Ishikawa (cell line): ENCODE measurements at regions not wholly inside any gene's neighbourhood (a gene's known extent, or its start where the extent isn't known, plus 50 kb on each side); places are given as distances from the start of the nearest gene placed in this dataset.

ENCODE experiments used
- CEBPB ChIP-seq: IDR thresholded peaks from 2 replicates; pipeline ENCODE4 v1.6.1; 2012
- CREB1 ChIP-seq: IDR thresholded peaks from 2 replicates; pipeline ENCODE4 v1.6.1; 2012; ENCODE audit warnings: low read depth
- EGR1 ChIP-seq: IDR thresholded peaks from 2 replicates; pipeline ENCODE4 v1.6.1; 2012
- EP300 ChIP-seq: IDR thresholded peaks from 2 replicates; pipeline ENCODE4 v1.6.1; 2012; ENCODE audit warnings: borderline replicate concordance
- FOXM1 ChIP-seq: IDR thresholded peaks from 2 replicates; pipeline ENCODE4 v1.6.1; 2012; ENCODE audit warnings: low read depth, borderline replicate concordance
- MAX ChIP-seq: IDR thresholded peaks from 2 replicates; pipeline ENCODE4 v1.6.1; 2012
- NFIC ChIP-seq: IDR thresholded peaks from 2 replicates; pipeline ENCODE4 v1.6.1; 2012
- RAD21 ChIP-seq: IDR thresholded peaks from 2 replicates; pipeline ENCODE4 v1.6.1; 2012; ENCODE audit warnings: low read depth
- REST ChIP-seq: IDR thresholded peaks from 2 replicates; pipeline ENCODE4 v1.6.1; 2012; ENCODE audit warnings: low read depth, mild to moderate bottlenecking
- TAF1 ChIP-seq: IDR thresholded peaks from 2 replicates; pipeline ENCODE4 v1.6.1; 2012; ENCODE audit warnings: low read depth, mild to moderate bottlenecking
- TCF12 ChIP-seq: IDR thresholded peaks from 2 replicates; pipeline ENCODE4 v1.6.1; 2012; ENCODE audit warnings: low read depth
- TEAD4 ChIP-seq: IDR thresholded peaks from 2 replicates; pipeline ENCODE4 v1.6.1; 2012
- USF1 ChIP-seq: IDR thresholded peaks from 2 replicates; pipeline ENCODE4 v1.6.1; 2012
- YY1 ChIP-seq: IDR thresholded peaks from 2 replicates; pipeline ENCODE4 v1.6.1; 2012; ENCODE audit warnings: low read depth
- ZBTB7A ChIP-seq: IDR thresholded peaks from 2 replicates; pipeline ENCODE4 v1.6.1; 2012; ENCODE audit warnings: low read depth

GRCh38 chr4:159484864-159485263 lies 382.0 kb downstream of the RAPGEF2 start:
- TF ChIP-seq FOXM1 (no peak), YY1 (no peak), NFIC (no peak), CREB1 (no peak), TAF1 (no peak), RAD21 (no peak), TCF12 (no peak), ZBTB7A (no peak), EP300 (no peak), CEBPB (no peak), EGR1 (no peak), REST (no peak), MAX (no peak), TEAD4 (no peak)

GRCh38 chr4:159487284-159487747 lies 384.4 kb downstream of the RAPGEF2 start:
- no peak for TF ChIP-seq CREB1
- TF ChIP-seq RAD21 = peak; percentile 98
- TF ChIP-seq MAX = peak; percentile 44
- TF ChIP-seq TCF12 = no peak
- TF ChIP-seq EGR1 = no peak
- no peak for TF ChIP-seq CEBPB
- no peak for TF ChIP-seq TAF1
- TF ChIP-seq TEAD4 = no peak
- no peak for TF ChIP-seq ZBTB7A
- TF ChIP-seq EP300 = 0 out of 2 replicates have a peak, but pooled peaks have one; percentile 17
- TF ChIP-seq USF1 = no peak
- TF ChIP-seq FOXM1 = no peak

GRCh38 chr4:159489646-159490045 lies 386.8 kb downstream of the RAPGEF2 start:
- TF ChIP-seq USF1 (no peak), TAF1 (no peak)

- no peak for TF ChIP-seq TAF1
- no peak for TF ChIP-seq FOXM1
- TF ChIP-seq RAD21 = no peak
- no peak for TF ChIP-seq TEAD4
- TF ChIP-seq EP300 = no peak
- no peak for TF ChIP-seq USF1
- TF ChIP-seq ZBTB7A = no peak
- TF ChIP-seq MAX = no peak
- TF ChIP-seq EGR1 = no peak
- no peak for TF ChIP-seq YY1
- TF ChIP-seq CREB1 = no peak
- TF ChIP-seq TCF12 = no peak
Measured at GRCh38 chr4:159495515-159496236, 392.8 kb downstream of the RAPGEF2 start.

GRCh38 chr4:159496248-159496647 lies 393.4 kb downstream of the RAPGEF2 start:
- TF ChIP-seq REST (no peak), USF1 (no peak), CEBPB (no peak), TEAD4 (no peak)

- TF ChIP-seq RAD21 (no peak), MAX (no peak), USF1 (no peak), TEAD4 (no peak), REST (no peak), EGR1 (no peak), TAF1 (no peak), TCF12 (no peak), YY1 (no peak), EP300 (no peak), CREB1 (no peak), CEBPB (no peak), NFIC (no peak), FOXM1 (no peak), ZBTB7A (no peak)
Measured at GRCh38 chr4:159497936-159498335, 395.1 kb downstream of the RAPGEF2 start.
